ENCODE measurements at regions not wholly inside any gene's neighbourhood (a gene's known extent, or its start where the extent isn't known, plus 50 kb on each side); places are given as distances from the start of the nearest gene placed in this dataset.

GRCh38 chr6:14816116-14816859, 429.6 kb upstream of the JARID2 start:
- H3K27ac ChIP-seq, result no peak overlapping the region
- no peaks in the 10 kb centered on the region for H3K9me3 ChIP-seq
- H3K27me3 ChIP-seq, result no peaks in the 10 kb centered on the region
- no peaks in the 10 kb centered on the region for H3K4me1 ChIP-seq
- intact Hi-C loops (cut with DNase I), result no loop called here
- no peak overlapping the region for H3K4me3 ChIP-seq
- DNase-seq (ENCODE audit: extremely low spot score in 2 of 2), result no peak
- H3K36me3 ChIP-seq, result no peaks in the 10 kb centered on the region
- TF ChIP-seq CTCF (IDR thresholded peaks at IDR 0.05) (no peak), POLR2A (IDR thresholded peaks at IDR 0.05) (no peak), POLR2AphosphoS5 (IDR thresholded peaks at IDR 0.05; ENCODE audit: insufficient read depth in 1 of 2, low read depth in 1 of 2) (no peak)

- no peak for DNase-seq (ENCODE audit: extremely low spot score in 2 of 2)
These were observed 428.8 kb upstream of the JARID2 start for GRCh38 chr6:14817074-14817473.

DNA sequence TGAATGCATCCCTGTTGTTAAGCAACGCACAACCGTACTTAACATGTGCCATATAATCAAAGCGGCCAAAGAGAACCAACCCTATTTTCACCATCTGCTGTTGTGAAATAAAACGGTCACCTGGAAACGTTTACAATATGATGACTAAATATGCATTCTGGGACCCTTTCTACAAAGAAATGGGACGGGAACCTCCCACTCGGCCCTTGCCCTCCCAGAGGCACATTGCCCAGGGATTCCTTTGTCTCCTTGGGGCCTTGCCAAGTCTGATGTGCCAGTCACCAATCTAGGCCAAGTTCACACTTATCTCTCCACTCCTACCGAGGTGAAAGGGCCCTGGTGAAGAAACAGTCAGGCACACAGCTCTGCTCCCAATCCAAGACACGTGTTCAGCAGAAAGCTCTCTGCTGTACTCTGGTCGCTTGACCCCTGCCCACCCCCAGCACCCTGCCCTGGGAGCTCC, 427.4 kb upstream of the JARID2 start:
- Histone ChIP-seq H3K4me3 (no peak overlapping the region), H3K36me3 (no peaks in the 10 kb centered on the region), H3K27ac (no peak overlapping the region), H3K4me1 (peaks cover 6% of the 10 kb centered on the region), H3K27me3 (no peaks in the 10 kb centered on the region), H3K9me3 (no peaks in the 10 kb centered on the region)
- intact Hi-C loops (cut with DNase I), result no loop called here
- no peak for DNase-seq (ENCODE audit: extremely low spot score in 2 of 2)
- TF ChIP-seq CTCF (IDR thresholded peaks at IDR 0.05) (no peak), POLR2AphosphoS5 (IDR thresholded peaks at IDR 0.05; ENCODE audit: insufficient read depth in 1 of 2, low read depth in 1 of 2) (no peak), POLR2A (IDR thresholded peaks at IDR 0.05) (no peak)

More at GRCh38 chr6:14817074-14817473, 428.8 kb upstream of the JARID2 start:
- no peak overlapping the region for H3K4me3 ChIP-seq
- H3K27ac ChIP-seq, result no peak overlapping the region
- H3K9me3 ChIP-seq, result no peaks in the 10 kb centered on the region
- H3K4me1 ChIP-seq, result peaks cover 4% of the 10 kb centered on the region
- H3K36me3 ChIP-seq, result no peaks in the 10 kb centered on the region
- TF ChIP-seq POLR2AphosphoS5 (IDR thresholded peaks at IDR 0.05; ENCODE audit: insufficient read depth in 1 of 2, low read depth in 1 of 2) (no peak), CTCF (IDR thresholded peaks at IDR 0.05) (no peak), POLR2A (IDR thresholded peaks at IDR 0.05) (no peak)
- intact Hi-C loops (cut with DNase I), result no loop called here
- H3K27me3 ChIP-seq, result no peaks in the 10 kb centered on the region

DNA sequence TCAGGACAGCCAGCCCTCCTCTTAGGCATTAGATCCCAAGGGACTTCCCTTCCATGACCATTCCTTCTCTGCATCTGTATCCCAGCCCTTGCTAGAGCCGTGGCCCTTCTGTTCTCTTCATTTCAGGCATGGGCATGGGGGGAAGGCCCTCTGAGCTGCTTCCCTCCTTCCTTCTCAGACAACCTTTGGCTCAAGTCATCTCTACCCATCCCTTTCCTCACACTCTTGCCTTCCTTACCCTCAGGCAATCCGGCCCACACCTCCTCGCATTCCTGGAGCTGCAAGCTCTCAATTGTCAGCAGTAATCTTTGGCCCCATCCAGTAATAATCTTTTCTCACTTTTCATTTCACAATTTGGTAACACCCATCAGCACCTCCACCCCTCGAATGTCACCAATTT, 426.9 kb upstream of the JARID2 start:
- Histone ChIP-seq H3K27me3 (no peaks in the 10 kb centered on the region), H3K4me3 (no peak overlapping the region), H3K4me1 (peaks cover 6% of the 10 kb centered on the region), H3K27ac (no peak overlapping the region), H3K9me3 (no peaks in the 10 kb centered on the region), H3K36me3 (no peaks in the 10 kb centered on the region)
- intact Hi-C loops (cut with DNase I), result no loop called here
- no peak for DNase-seq (ENCODE audit: extremely low spot score in 2 of 2)
- TF ChIP-seq CTCF (IDR thresholded peaks at IDR 0.05) (no peak), POLR2AphosphoS5 (IDR thresholded peaks at IDR 0.05; ENCODE audit: insufficient read depth in 1 of 2, low read depth in 1 of 2) (no peak), POLR2A (IDR thresholded peaks at IDR 0.05) (no peak)

GRCh38 chr6:14819840-14820420, 425.9 kb upstream of the JARID2 start:
- no peaks in the 10 kb centered on the region for H3K9me3 ChIP-seq
- H3K36me3 ChIP-seq, result no peaks in the 10 kb centered on the region
- TF ChIP-seq CTCF (IDR thresholded peaks at IDR 0.05) (no peak), POLR2AphosphoS5 (IDR thresholded peaks at IDR 0.05; ENCODE audit: insufficient read depth in 1 of 2, low read depth in 1 of 2) (no peak), POLR2A (IDR thresholded peaks at IDR 0.05) (no peak)
- peaks cover 12% of the 10 kb centered on the region for H3K4me1 ChIP-seq
- H3K27me3 ChIP-seq, result no peaks in the 10 kb centered on the region
- no peak for DNase-seq (ENCODE audit: extremely low spot score in 2 of 2)
- intact Hi-C loops (cut with DNase I), result no loop called here
- H3K4me3 ChIP-seq, result no peak overlapping the region
- H3K27ac ChIP-seq, result no peak overlapping the region
